Stimulated activated naive CD8-positive, alpha-beta T cell treated with anti-CD3 and anti-CD28 coated beads, Interleukin-15, Interleukin-2, amounts not matched to agents 100 ng/mL and 50 ng/mL, for 24 hours (primary cell): ENCODE measurements at regions not wholly inside any gene's neighbourhood (a gene's known extent, or its start where the extent isn't known, plus 50 kb on each side); places are given as distances from the start of the nearest gene placed in this dataset.
"Not testable (repeated sequence)": the region's sequence is repeated elsewhere in the genome, so short reads cannot be mapped to it uniquely, and the experiment has no call there.

ENCODE experiments used
- H3K27ac Mint-ChIP-seq: one replicate; pipeline ENCODE4 v1.8.0; 2021; ENCODE audit warnings: mild to moderate bottlenecking, mixed read lengths
- H3K27me3 Mint-ChIP-seq: one replicate; pipeline ENCODE4 v1.8.0; 2021; ENCODE audit warnings: mixed read lengths
- H3K36me3 Mint-ChIP-seq: one replicate; pipeline ENCODE4 v1.8.0; 2021; ENCODE audit warnings: low read depth, mixed read lengths
- H3K4me1 Mint-ChIP-seq: one replicate; pipeline ENCODE4 v1.8.0; 2021; ENCODE audit warnings: low read depth, mixed read lengths
- H3K4me3 Mint-ChIP-seq: one replicate; pipeline ENCODE4 v1.8.0; 2021; ENCODE audit warnings: mild to moderate bottlenecking, mixed read lengths
- H3K9me3 Mint-ChIP-seq: one replicate; pipeline ENCODE4 v1.8.0; 2021; ENCODE audit warnings: mixed read lengths

GRCh38 chr3:87795701-87796100 lies 263.1 kb downstream of the CGGBP1 start:
- Mint-ChIP-seq H3K36me3 (no peaks in the 10 kb centered on the region), H3K9me3 (peaks cover 5% of the 10 kb centered on the region), H3K4me3 (no peak overlapping the region), H3K27me3 (peaks cover 77% of the 10 kb centered on the region), H3K4me1 (peaks cover 42% of the 10 kb centered on the region), H3K27ac (no peak overlapping the region)

DNA sequence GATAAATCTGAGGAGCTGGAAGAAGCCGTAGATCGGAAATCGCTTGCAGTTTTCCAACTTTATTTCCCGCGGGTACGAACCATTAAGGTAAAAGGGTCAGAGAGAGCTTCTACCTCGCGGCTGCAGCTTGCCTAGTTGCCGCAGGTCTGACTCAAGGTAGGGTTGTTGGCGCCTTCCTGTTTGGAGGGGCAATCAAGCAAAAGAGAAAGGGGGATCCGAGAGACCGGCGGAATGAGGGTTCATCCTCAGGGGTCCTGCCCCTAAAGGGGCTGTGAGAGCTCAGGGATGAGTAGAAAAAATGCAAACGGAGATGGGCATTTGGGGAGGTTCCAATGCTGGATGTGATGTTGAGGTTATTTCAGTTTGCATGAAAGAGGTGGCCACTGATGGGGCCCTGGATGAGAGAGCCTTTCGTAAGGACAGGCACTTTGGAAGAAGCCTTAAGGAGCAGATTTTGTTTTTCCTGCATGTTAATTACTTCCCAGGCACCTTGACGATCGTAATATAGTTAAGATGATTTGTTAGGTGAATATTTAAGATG lies 265.4 kb downstream of the CGGBP1 start:
- no peaks in the 10 kb centered on the region for H3K36me3 Mint-ChIP-seq
- peaks cover 5% of the 10 kb centered on the region for H3K9me3 Mint-ChIP-seq
- peak overlapping the region; percentile 72 for H3K4me3 Mint-ChIP-seq
- H3K27ac Mint-ChIP-seq = no peak overlapping the region
- peaks cover 74% of the 10 kb centered on the region for H3K27me3 Mint-ChIP-seq
- H3K4me1 Mint-ChIP-seq = peaks cover 42% of the 10 kb centered on the region

DNA sequence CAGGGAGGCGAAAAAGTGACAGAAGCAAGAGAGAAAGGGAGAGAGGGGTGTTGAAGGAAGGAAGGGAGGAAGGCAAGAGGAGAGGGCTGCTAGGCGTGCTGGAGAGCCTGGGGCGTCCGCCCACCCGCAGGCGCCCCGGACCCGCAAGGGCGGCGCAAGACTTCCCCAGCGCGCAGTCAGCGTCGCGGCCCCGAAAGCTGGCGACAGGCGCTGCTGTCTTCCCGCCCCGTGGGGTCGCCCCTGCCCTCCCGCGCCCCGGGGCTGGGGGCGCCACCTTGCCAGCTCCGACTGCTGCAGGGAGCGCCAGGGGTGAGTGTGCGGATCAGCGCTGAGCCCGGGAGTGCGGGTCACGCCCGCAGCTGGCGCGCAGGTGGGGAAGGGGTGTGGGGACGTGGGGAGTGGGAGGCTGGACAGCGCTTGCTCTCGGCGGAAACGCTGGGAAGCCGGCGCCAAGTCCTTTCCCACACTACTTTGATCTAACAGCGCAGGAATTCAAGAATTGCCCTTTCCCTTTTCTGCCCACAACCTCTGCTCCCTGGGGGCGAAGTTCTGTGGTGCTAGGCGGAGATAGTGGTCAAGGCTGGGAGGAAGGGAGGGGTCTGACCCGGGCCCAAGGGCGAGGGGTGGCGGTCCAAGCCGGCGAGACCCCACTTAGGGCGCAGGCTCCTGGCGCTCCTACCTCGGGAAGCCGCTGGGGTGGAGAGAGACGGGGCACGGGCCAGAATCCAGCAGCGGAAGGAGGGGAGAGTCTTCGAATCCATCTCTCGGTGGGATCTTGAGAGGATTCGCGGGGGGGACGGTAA lies 266.1 kb downstream of the CGGBP1 start, which contains the start of gene HTR1F:
Gene HTR1F (plus strand): TSS at position 173 of the 803 bp plus-strand sequence.
- H3K27ac Mint-ChIP-seq = peak within 1 kb of the TSS; percentile 4
- peaks cover 69% of the 10 kb centered on the region for H3K27me3 Mint-ChIP-seq
- peaks cover 42% of the 10 kb centered on the region for H3K4me1 Mint-ChIP-seq
- no peaks in the 10 kb centered on the region for H3K36me3 Mint-ChIP-seq
- peaks cover 5% of the 10 kb centered on the region for H3K9me3 Mint-ChIP-seq
- H3K4me3 Mint-ChIP-seq = peak within 1 kb of the TSS; percentile 72

DNA sequence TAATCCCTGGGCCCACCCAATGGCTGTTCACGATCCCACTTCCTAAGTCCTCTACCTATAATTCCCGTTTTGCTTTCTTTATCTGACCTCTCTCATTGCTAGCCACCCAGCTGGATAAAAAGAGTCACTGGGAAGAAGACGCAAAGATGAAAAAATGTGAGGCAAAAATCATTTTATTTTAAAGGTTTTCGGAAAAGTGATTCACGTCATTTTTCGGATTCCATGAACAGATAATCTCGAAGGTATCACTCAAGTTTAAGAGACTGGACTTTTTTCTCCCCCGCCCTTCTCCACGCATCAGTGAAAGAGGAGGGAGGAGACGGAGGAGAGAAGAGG lies 266.6 kb downstream of the CGGBP1 start:
- H3K9me3 Mint-ChIP-seq = peaks cover 5% of the 10 kb centered on the region
- no peaks in the 10 kb centered on the region for H3K36me3 Mint-ChIP-seq
- H3K4me1 Mint-ChIP-seq = peaks cover 39% of the 10 kb centered on the region
- H3K4me3 Mint-ChIP-seq = peak overlapping the region; percentile 72
- peak overlapping the region; percentile 4 for H3K27ac Mint-ChIP-seq
- H3K27me3 Mint-ChIP-seq = peaks cover 64% of the 10 kb centered on the region

DNA sequence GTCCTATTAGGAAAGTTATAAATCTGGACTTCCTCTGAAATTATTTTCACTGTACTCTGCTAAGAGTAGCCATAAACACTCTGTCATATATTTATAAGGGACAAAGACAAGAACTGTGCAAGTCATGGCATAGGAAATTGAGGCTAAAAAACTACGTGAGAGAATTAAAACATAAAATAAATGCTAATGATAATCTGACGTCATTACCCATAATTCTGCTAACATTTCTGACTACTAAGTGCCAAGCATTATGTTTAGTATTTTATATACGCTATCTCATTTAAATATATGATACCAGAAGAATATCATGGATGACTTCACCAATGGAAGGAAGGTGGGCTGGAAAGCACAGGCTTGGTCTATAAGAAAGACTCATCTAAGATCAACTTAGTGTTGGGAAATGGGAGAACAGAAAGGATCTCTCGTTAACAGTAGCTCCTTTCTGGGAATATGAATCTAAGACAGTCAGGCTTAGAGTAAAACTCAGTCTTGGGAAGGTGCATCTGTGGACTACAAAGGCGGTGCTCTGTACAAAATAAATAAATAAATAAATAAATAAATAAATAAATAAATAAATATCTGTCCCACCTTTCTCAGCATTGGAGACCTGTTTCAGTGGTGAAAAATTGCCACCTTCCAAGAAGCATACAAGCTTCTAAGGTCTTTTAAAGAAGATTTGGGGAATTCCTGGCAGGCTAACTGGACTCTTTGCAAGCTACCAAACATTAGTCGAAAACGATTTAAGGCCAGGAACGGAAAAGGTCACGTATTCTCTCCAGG lies 267.4 kb downstream of the CGGBP1 start:
- Mint-ChIP-seq H3K4me3 (peak overlapping the region; percentile 72), H3K4me1 (peaks cover 32% of the 10 kb centered on the region)

GRCh38 chr3:87789049-87789448 lies 269.8 kb downstream of the CGGBP1 start:
- not testable (repeated sequence) for H3K27ac Mint-ChIP-seq, H3K9me3 Mint-ChIP-seq
- H3K27me3 Mint-ChIP-seq = peaks cover 43% of the 10 kb centered on the region

More for the DNA sequence above, 267.4 kb downstream of the CGGBP1 start:
- Mint-ChIP-seq H3K9me3 (peaks cover 5% of the 10 kb centered on the region), H3K36me3 (no peaks in the 10 kb centered on the region), H3K27ac (no peak overlapping the region), H3K27me3 (peaks cover 60% of the 10 kb centered on the region)

DNA sequence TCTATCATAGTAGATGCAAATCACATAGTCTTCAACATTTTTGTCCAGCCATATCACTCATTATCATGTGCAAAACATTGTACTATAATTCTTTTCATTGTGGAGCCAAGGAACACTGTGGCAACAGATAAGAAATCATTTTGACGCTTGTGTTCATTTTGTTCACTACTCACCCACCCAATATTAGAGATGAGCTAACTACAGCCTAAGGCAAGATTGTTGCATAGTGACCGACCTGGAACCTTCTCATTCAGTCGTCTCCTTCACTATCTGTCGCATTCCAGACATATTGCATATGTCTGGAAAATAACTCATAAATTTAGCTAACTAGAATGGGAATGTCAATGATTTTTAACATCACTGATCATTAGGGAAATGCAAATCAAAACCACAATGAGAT lies 270.3 kb downstream of the CGGBP1 start:
- Mint-ChIP-seq H3K27me3 (peaks cover 37% of the 10 kb centered on the region), H3K27ac (no peak overlapping the region), H3K4me1 (peaks cover 15% of the 10 kb centered on the region), H3K9me3 (no peaks in the 10 kb centered on the region), H3K36me3 (no peaks in the 10 kb centered on the region), H3K4me3 (no peak overlapping the region)

More at GRCh38 chr3:87789049-87789448, 269.8 kb downstream of the CGGBP1 start:
- not testable (repeated sequence) for H3K36me3 Mint-ChIP-seq, H3K4me3 Mint-ChIP-seq
- H3K4me1 Mint-ChIP-seq = peaks cover 20% of the 10 kb centered on the region

- peaks cover 26% of the 10 kb centered on the region for H3K27me3 Mint-ChIP-seq
- H3K36me3 Mint-ChIP-seq = no peaks in the 10 kb centered on the region
- no peaks in the 10 kb centered on the region for H3K9me3 Mint-ChIP-seq
- H3K4me3 Mint-ChIP-seq = no peak overlapping the region
- no peak overlapping the region for H3K27ac Mint-ChIP-seq
- H3K4me1 Mint-ChIP-seq = no peaks in the 10 kb centered on the region
Measured at GRCh38 chr3:87780811-87781210, 278.0 kb downstream of the CGGBP1 start.

DNA sequence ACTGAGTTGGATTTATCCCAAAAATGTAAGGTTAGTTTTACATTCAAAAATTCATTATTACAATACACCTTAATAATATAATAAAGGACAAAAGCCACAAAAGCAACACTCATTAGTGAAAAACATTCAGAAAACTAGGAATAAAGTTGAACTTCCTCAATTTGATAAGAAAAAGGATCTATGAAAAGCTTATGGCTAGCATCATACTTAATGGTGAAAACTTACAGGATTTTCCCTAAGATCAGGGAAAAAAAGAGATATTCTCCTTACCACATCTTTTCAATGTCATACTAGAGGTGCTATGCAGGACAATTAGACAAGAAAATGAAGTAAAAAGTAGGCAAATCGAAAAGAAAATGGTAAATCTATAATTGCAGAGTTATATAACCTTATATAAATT lies 279.9 kb downstream of the CGGBP1 start:
- no peaks in the 10 kb centered on the region for H3K9me3 Mint-ChIP-seq
- no peaks in the 10 kb centered on the region for H3K4me1 Mint-ChIP-seq
- H3K4me3 Mint-ChIP-seq = no peak overlapping the region
- no peaks in the 10 kb centered on the region for H3K36me3 Mint-ChIP-seq
- H3K27me3 Mint-ChIP-seq = peaks cover 26% of the 10 kb centered on the region
- H3K27ac Mint-ChIP-seq = no peak overlapping the region

GRCh38 chr3:87771337-87772192 lies 287.2 kb downstream of the CGGBP1 start:
- no peak overlapping the region for H3K27ac Mint-ChIP-seq
- H3K36me3 Mint-ChIP-seq = no peaks in the 10 kb centered on the region
- H3K9me3 Mint-ChIP-seq = no peaks in the 10 kb centered on the region
- no peaks in the 10 kb centered on the region for H3K4me1 Mint-ChIP-seq
- H3K27me3 Mint-ChIP-seq = peaks cover 5% of the 10 kb centered on the region
- H3K4me3 Mint-ChIP-seq = no peak overlapping the region

DNA sequence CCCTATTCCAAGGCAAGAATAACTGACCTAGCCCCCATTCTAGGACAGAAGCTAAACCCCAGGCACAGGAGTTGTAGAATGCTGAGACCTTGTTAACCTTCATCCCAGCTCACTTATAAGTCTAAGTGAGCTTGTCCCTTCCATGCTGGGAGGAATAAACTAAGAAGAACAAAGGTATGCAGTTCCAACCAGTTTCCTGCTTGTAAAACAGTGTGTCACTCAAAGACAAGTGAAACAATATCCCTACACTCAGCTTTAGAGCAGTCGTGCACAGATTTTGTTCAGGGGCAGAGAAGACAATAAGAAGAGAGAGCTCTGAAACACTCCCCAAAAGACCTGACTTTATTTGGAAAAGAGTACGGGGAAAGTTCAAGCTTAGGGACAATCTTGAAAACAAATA lies 292.1 kb downstream of the CGGBP1 start:
- H3K27me3 Mint-ChIP-seq = no peaks in the 10 kb centered on the region
- no peaks in the 10 kb centered on the region for H3K4me1 Mint-ChIP-seq
- no peaks in the 10 kb centered on the region for H3K9me3 Mint-ChIP-seq
- H3K36me3 Mint-ChIP-seq = no peaks in the 10 kb centered on the region
- H3K4me3 Mint-ChIP-seq = no peak overlapping the region
- H3K27ac Mint-ChIP-seq = no peak overlapping the region

DNA sequence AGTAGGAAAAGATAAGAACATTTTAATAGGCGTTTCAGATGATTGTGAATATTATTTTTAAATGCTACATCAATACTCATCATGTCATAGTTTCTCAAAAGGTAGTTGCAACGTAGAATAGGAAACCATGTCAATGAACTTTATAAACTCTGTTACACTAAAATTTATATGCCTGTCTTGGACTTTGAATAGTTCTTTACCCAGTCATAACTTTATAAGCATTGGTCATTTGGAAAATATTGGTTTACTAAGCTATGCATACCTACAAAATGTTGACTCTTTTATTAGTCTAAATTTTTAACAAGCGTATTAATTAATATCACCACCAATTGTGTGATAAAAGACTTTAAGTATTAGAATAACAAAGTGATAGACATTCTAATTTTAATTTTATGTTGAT lies 293.5 kb downstream of the CGGBP1 start:
- Mint-ChIP-seq H3K27ac (no peak overlapping the region), H3K9me3 (no peaks in the 10 kb centered on the region), H3K4me3 (no peak overlapping the region), H3K36me3 (no peaks in the 10 kb centered on the region), H3K4me1 (no peaks in the 10 kb centered on the region), H3K27me3 (no peaks in the 10 kb centered on the region)

DNA sequence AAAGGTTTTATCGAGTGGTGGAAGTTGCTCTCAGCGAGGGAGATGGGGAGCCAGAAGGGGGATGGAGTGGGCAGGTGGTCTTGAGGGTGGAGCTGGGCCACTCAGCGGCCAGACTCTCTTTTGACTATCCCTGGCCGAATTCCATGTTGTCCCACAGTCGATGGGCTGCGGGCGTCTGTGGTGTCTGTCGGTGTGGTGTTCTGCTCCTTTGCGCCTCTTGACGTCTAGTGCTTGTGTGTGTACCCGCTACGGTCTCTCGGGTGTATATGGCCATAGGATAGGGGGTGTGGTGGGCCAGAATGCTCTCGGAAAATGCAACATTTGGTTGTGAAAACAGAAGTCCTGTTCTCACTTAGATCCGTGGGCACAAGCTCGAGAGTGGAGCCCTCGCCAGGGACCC lies 297.0 kb downstream of the CGGBP1 start:
- H3K9me3 Mint-ChIP-seq = no peaks in the 10 kb centered on the region
- no peaks in the 10 kb centered on the region for H3K27me3 Mint-ChIP-seq
- H3K36me3 Mint-ChIP-seq = no peaks in the 10 kb centered on the region
- H3K4me3 Mint-ChIP-seq = no peak overlapping the region
- no peak overlapping the region for H3K27ac Mint-ChIP-seq
- no peaks in the 10 kb centered on the region for H3K4me1 Mint-ChIP-seq

DNA sequence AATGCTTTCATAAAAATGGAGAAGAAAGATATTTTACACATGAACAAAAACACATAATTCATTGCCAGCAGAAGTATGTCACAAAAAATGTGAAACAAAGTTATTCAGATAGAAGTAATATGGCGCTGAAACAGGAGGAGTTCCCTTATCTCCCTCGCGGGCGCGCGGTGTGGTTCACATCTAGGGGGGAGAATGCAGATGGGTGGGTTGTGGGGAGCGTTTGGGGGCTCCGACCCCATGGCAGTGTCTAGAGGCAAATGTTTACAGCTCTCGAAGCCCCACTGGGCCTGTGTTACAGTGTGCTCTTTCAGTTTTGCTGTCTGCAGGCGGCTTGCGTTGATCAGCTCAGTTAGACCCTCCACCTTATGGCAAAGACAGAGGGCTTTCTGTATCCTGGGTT lies 297.5 kb downstream of the CGGBP1 start:
- H3K27me3 Mint-ChIP-seq = no peaks in the 10 kb centered on the region
- H3K36me3 Mint-ChIP-seq = no peaks in the 10 kb centered on the region
- H3K9me3 Mint-ChIP-seq = no peaks in the 10 kb centered on the region
- H3K27ac Mint-ChIP-seq = no peak overlapping the region
- no peaks in the 10 kb centered on the region for H3K4me1 Mint-ChIP-seq
- no peak overlapping the region for H3K4me3 Mint-ChIP-seq
